SU-DHL-6 (cell line): ENCODE measurements at regions not wholly inside any gene's neighbourhood (a gene's known extent, or its start where the extent isn't known, plus 50 kb on each side); places are given as distances from the start of the nearest gene placed in this dataset.

ENCODE experiments used
- H2AFZ ChIP-seq: fragments of 200-600 bp; sonication (generic); 2 replicates; pipeline ENCODE4 v1.6.1; 2014; ENCODE audit warnings: low read depth, mild to moderate bottlenecking, moderate library complexity, mixed read lengths, antibody characterized with exemption, low read length; ENCODE audit not compliant: severe bottlenecking
- H3F3A ChIP-seq: fragments of 200-600 bp; shearing (Covaris generic); 2 replicates; pipeline ENCODE4 v1.6.0; 2016; ENCODE audit warnings: antibody characterized with exemption, mild to moderate bottlenecking; ENCODE audit not compliant: insufficient read depth
- H3K27ac ChIP-seq: fragments of 200-600 bp; sonication (generic); 2 replicates; pipeline ENCODE4 v1.5.1; 2016; ENCODE audit warnings: low read depth, mild to moderate bottlenecking, low read length, moderate library complexity, mixed read lengths
- H3K27me3 ChIP-seq: fragments of 200-600 bp; sonication (generic), shearing (Covaris generic); 2 replicates; pipeline ENCODE4 v1.6.0; 2014; ENCODE audit warnings: mild to moderate bottlenecking, low read length
- H3K36me3 ChIP-seq: fragments of 200-600 bp; sonication (generic); 2 replicates; pipeline ENCODE4 v1.6.1; 2014; ENCODE audit warnings: mild to moderate bottlenecking, low read length, mixed read lengths
- H3K4me2 ChIP-seq: fragments of 300-600, 200-600 bp; shearing (Covaris generic), sonication (generic); 2 replicates; pipeline ENCODE4 v1.6.0; 2014; ENCODE audit warnings: low read length, low read depth, mild to moderate bottlenecking; ENCODE audit not compliant: poor library complexity, severe bottlenecking
- H3K4me3 ChIP-seq: fragments of 200-600 bp; sonication (generic); 2 replicates; pipeline ENCODE4 v1.5.1; 2014; ENCODE audit warnings: antibody characterized with exemption, low read length, mild to moderate bottlenecking, mixed read lengths; ENCODE audit not compliant: insufficient read depth, poor library complexity, severe bottlenecking
- H3K79me2 ChIP-seq: fragments of 200-600 bp; sonication (generic); 2 replicates; pipeline ENCODE4 v1.6.1; 2014; ENCODE audit warnings: mild to moderate bottlenecking, low read length, moderate library complexity; ENCODE audit not compliant: insufficient read depth
- H3K9ac ChIP-seq: fragments of 200-600 bp; sonication (generic); 2 replicates; pipeline ENCODE4 v1.7.0; 2014; ENCODE audit warnings: mild to moderate bottlenecking, low read length
- H3K9me2 ChIP-seq: fragments of 200-600 bp; sonication (generic); replicated peaks from 2 replicates; pipeline ENCODE4 v1.6.1; 2014; ENCODE audit warnings: low read length; ENCODE audit not compliant: insufficient read depth
- H3K9me3 ChIP-seq: fragments of 200-600 bp; sonication (generic); 2 replicates; pipeline ENCODE4 v1.6.1; 2014; ENCODE audit warnings: low read length, mixed read lengths; ENCODE audit not compliant: insufficient read depth
- H4K20me1 ChIP-seq: fragments of 200-600 bp; sonication (generic); 2 replicates; pipeline ENCODE4 v1.6.1; 2014; ENCODE audit warnings: low read depth, mild to moderate bottlenecking, antibody characterized with exemption, low read length, moderate library complexity, mixed read lengths
- EZH2phosphoT487 ChIP-seq: fragments of 200-600 bp; sonication (generic), shearing (Covaris generic); conservative IDR thresholded peaks from 2 replicates; pipeline ENCODE4 v1.6.1; 2018; ENCODE audit warnings: mild to moderate bottlenecking, antibody characterized with exemption, low read length, moderate library complexity, mixed read lengths
- TF ChIP-seq, protein P1 (sequence below): fragments of 200-600 bp; sonication (generic); IDR thresholded peaks from one replicate; pipeline ENCODE4 v1.5.1; 2017; ENCODE audit warnings: antibody characterized with exemption, mild to moderate bottlenecking, low read length, moderate library complexity; ENCODE audit not compliant: insufficient read depth, poor library complexity, severe bottlenecking

DNA sequence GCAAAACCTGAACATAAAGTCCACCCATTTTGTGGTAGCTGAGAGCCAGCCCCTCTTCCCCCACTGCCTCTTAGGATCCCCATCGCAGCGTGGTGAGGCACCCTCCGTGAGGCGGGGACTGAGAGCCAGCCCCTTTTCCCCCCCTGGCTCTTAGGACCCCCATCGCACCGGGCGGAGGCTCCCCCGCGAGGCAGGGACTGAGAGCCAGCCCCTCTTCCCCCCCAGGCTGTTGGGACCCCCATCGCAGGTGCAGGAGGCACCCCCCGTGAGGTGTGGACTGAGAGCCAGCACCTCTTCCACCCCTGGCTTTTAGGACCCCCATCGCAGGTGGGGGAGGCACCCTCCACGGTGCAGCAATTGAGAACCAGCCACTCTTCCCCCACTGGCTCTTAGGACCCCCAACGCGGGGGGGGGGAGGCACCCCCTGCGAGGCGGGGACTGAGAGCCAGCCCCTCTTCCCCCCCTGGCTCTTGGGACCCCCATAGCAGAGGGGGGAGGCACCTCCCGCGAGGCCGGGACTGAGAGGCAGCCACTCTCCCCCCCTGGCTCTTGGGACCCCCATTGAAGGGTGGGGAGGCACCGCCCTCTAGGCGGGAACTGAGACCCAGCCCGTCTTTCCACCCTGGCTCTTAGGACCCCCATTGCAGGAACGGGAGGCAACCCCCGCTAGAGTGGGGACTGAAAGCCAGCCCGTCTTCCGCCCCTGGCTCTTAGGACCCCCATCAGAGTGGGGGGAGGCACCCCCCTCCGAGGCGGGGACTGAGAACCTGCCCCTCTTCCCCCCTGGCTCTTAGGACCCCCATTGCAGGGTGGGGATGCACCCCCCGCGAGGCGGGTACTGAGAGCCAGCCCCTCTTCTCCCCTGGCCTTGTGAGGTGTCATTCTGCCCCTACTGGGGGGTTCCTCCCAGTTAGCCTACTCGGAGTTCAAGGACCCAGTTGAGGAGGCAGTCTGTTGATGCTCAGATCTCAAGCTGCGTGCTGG lies 366.4 kb upstream of the SPRY2 start:
- H3K9ac ChIP-seq = no peak overlapping the region
- H3K9me3 ChIP-seq = no peaks in the 10 kb centered on the region
- no peak overlapping the region for H3K27ac ChIP-seq
- H3K36me3 ChIP-seq = no peaks in the 10 kb centered on the region
- H2AFZ ChIP-seq = no peak overlapping the region
- no peaks in the 10 kb centered on the region for H3K9me2 ChIP-seq
- H3K27me3 ChIP-seq = no peaks in the 10 kb centered on the region
- TF ChIP-seq, protein P1, sequence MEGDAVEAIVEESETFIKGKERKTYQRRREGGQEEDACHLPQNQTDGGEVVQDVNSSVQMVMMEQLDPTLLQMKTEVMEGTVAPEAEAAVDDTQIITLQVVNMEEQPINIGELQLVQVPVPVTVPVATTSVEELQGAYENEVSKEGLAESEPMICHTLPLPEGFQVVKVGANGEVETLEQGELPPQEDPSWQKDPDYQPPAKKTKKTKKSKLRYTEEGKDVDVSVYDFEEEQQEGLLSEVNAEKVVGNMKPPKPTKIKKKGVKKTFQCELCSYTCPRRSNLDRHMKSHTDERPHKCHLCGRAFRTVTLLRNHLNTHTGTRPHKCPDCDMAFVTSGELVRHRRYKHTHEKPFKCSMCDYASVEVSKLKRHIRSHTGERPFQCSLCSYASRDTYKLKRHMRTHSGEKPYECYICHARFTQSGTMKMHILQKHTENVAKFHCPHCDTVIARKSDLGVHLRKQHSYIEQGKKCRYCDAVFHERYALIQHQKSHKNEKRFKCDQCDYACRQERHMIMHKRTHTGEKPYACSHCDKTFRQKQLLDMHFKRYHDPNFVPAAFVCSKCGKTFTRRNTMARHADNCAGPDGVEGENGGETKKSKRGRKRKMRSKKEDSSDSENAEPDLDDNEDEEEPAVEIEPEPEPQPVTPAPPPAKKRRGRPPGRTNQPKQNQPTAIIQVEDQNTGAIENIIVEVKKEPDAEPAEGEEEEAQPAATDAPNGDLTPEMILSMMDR = no peak
- TF ChIP-seq EZH2phosphoT487 = no peak
- H3K4me3 ChIP-seq = no peak overlapping the region
- H4K20me1 ChIP-seq = no peaks in the 10 kb centered on the region
- no peak overlapping the region for H3K4me2 ChIP-seq
- no peaks in the 10 kb centered on the region for H3F3A ChIP-seq
- no peaks in the 10 kb centered on the region for H3K79me2 ChIP-seq

DNA sequence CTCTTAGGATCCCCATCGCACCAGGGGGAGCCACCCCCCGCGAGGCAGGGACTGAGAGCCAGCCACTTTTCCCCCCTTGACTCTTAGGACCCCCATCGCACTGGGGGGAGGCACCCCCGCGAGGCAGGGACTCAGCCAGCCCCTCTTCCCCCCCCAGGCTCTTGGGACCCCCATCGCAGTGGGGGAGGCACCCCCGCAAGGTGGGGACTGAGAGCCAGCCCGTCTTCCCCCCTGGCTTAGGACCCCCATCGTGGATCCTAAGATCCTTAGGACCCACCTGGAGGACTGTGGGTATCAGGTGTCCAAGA lies 365.2 kb upstream of the SPRY2 start:
- TF ChIP-seq, protein P1 = no peak
- no peak for TF ChIP-seq EZH2phosphoT487
- Histone ChIP-seq H2AFZ (no peak overlapping the region), H3K79me2 (no peaks in the 10 kb centered on the region), H3K9ac (no peak overlapping the region), H4K20me1 (no peaks in the 10 kb centered on the region), H3K36me3 (no peaks in the 10 kb centered on the region), H3K4me3 (no peak overlapping the region), H3K27me3 (no peaks in the 10 kb centered on the region), H3K4me2 (no peak overlapping the region), H3K27ac (no peak overlapping the region), H3K9me3 (no peaks in the 10 kb centered on the region), H3K9me2 (no peaks in the 10 kb centered on the region), H3F3A (no peaks in the 10 kb centered on the region)

DNA sequence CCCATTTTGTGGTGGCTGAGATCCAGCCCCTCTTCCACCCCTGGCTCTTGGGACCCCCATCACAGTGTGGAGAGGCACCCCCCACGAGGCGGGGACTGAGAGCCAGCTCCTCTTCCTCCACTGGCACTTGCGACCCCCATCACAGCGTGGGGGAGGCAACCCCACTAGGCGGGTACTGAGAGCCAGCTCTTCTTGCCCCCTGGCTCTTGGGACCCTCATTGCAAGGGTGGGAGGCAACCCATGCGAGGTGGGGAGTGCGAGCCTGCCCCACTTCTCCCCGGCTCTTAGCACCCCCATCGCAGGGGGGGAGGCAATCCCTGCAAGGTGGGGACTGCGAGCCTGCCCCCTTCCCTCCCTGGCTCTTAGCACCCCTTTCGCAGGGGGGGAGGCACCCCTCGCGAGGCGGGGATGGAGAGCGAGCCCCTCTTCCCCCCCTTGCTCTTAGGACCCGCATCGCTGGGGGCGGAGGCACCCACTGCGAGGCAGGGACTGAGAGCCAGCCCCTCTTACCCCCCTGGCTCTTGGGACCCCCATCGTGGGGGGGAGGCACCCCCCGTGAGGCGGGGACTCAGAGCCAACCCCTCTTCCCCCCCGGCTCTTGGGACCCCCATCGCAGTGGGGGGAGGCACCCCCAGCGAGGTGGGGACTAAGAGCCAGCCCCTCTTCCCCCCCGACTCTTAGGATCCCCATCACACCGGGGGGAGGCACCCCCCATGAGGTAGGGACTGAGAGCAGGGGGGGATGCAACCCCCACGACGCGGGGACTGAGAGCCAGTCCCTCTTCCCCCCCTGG lies 364.6 kb upstream of the SPRY2 start:
- Histone ChIP-seq H3F3A (no peaks in the 10 kb centered on the region), H4K20me1 (no peaks in the 10 kb centered on the region), H3K9ac (no peak overlapping the region), H3K4me2 (no peak overlapping the region), H3K27me3 (no peaks in the 10 kb centered on the region), H3K4me3 (no peak overlapping the region), H3K79me2 (no peaks in the 10 kb centered on the region), H3K36me3 (no peaks in the 10 kb centered on the region), H3K27ac (no peak overlapping the region), H3K9me3 (no peaks in the 10 kb centered on the region), H2AFZ (no peak overlapping the region), H3K9me2 (no peaks in the 10 kb centered on the region)
- TF ChIP-seq, protein P1 = no peak
- TF ChIP-seq EZH2phosphoT487 = no peak
